Esophagus muscularis mucosa (tissue), 4 donors: ENCODE measurements at regions not wholly inside any gene's neighbourhood (a gene's known extent, or its start where the extent isn't known, plus 50 kb on each side); places are given as distances from the start of the nearest gene placed in this dataset.

ENCODE experiments used
- EP300 ChIP-seq: sonication (generic); formaldehyde crosslinking; IDR thresholded peaks from one replicate; pipeline ENCODE4 v1.6.1; 2017; ENCODE audit warnings: antibody characterized with exemption
- POLR2A ChIP-seq: fragments of 450-650 bp; IDR thresholded peaks from one replicate; pipeline ENCODE4 v1.6.1; 2017; ENCODE audit warnings: antibody characterized with exemption, moderate library complexity, mild to moderate bottlenecking, low read depth
- POLR2AphosphoS5 ChIP-seq, 2 donors: sonication (generic); formaldehyde crosslinking; IDR thresholded peaks; one replicate each; pipeline ENCODE4 v1.6.1; 2017; ENCODE audit warnings: antibody characterized with exemption in 2 of 2
- TF ChIP-seq, protein P1 (sequence below), 3 experiments: fragments of 200-600 bp in 2 of 3; fragments of 450-650 bp in 1 of 3; sonication (generic) in 2 of 3; IDR thresholded peaks; one replicate each; pipeline ENCODE4 v1.5.1; 2017 to 2019; ENCODE audit warnings: antibody characterized with exemption in 3 of 3, mild to moderate bottlenecking in 2 of 3, moderate library complexity in 1 of 3

DNA sequence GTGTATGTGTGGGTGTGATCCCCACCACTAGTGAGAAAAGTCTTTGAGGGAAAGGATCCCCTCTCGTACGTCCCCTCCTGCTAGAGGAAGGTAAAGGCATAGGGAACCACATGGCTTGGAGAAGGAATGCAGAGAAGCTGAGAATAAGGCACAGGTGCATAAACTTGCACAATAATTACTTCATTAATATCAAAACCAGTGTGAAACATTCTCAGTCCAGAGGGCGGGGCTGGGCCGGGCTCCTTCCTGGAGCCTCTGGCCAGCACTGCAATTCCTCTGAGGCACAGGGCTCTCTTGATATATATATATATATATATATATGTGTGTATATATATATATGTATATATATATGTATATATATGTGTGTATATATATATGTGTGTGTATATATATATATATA is 162.6 kb downstream of the TSEN15 start:
- TF ChIP-seq POLR2A: no peak
- TF ChIP-seq, protein P1, sequence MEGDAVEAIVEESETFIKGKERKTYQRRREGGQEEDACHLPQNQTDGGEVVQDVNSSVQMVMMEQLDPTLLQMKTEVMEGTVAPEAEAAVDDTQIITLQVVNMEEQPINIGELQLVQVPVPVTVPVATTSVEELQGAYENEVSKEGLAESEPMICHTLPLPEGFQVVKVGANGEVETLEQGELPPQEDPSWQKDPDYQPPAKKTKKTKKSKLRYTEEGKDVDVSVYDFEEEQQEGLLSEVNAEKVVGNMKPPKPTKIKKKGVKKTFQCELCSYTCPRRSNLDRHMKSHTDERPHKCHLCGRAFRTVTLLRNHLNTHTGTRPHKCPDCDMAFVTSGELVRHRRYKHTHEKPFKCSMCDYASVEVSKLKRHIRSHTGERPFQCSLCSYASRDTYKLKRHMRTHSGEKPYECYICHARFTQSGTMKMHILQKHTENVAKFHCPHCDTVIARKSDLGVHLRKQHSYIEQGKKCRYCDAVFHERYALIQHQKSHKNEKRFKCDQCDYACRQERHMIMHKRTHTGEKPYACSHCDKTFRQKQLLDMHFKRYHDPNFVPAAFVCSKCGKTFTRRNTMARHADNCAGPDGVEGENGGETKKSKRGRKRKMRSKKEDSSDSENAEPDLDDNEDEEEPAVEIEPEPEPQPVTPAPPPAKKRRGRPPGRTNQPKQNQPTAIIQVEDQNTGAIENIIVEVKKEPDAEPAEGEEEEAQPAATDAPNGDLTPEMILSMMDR (IDR thresholded peaks at IDR 0.05): no peak
- TF ChIP-seq POLR2AphosphoS5 (IDR thresholded peaks at IDR 0.05): no peak
- no peak for TF ChIP-seq EP300
